HG03432 (cell line): ENCODE measurements at regions not wholly inside any gene's neighbourhood (a gene's known extent, or its start where the extent isn't known, plus 50 kb on each side); places are given as distances from the start of the nearest gene placed in this dataset.

Experiments used
- ATAC-seq: cut with Tn5 transposase; IDR thresholded peaks from one replicate; pipeline ENCODE4 v1.9.1; 2021; ENCODE audit warnings: mild to moderate bottlenecking, moderate library complexity; ENCODE audit not compliant: unreplicated experiment

- ATAC-seq, result no peak
Observed at GRCh38 chr1:96962751-96963211, 241.2 kb downstream of the PTBP2 start.

GRCh38 chr1:96964761-96965160 is 243.2 kb downstream of the PTBP2 start:
- no peak for ATAC-seq

GRCh38 chr1:96966536-96967138 is 245.1 kb downstream of the PTBP2 start:
- peak; percentile 94 for ATAC-seq

GRCh38 chr1:96967311-96967710 is 245.7 kb downstream of the PTBP2 start:
- ATAC-seq, result no peak

- no peak for ATAC-seq
Observed at GRCh38 chr1:96968541-96968940, 247.0 kb downstream of the PTBP2 start.

GRCh38 chr1:96968983-96969382 is 247.4 kb downstream of the PTBP2 start:
- ATAC-seq, result no peak

- no peak for ATAC-seq
Observed at GRCh38 chr1:96969656-96970163, 248.1 kb downstream of the PTBP2 start.

GRCh38 chr1:96971439-96971838 is 249.9 kb downstream of the PTBP2 start:
- no peak for ATAC-seq

- ATAC-seq, result no peak
Observed at GRCh38 chr1:96971849-96972602, 250.4 kb downstream of the PTBP2 start.

- no peak for ATAC-seq
Observed at GRCh38 chr1:96973605-96974004, 252.0 kb downstream of the PTBP2 start.

- ATAC-seq, result no peak
Observed at GRCh38 chr1:96978444-96978843, 256.9 kb downstream of the PTBP2 start.

- ATAC-seq, result no peak
Observed at GRCh38 chr1:96978901-96979300, 257.3 kb downstream of the PTBP2 start.

- ATAC-seq, result no peak
Observed at GRCh38 chr1:96979304-96980268, 258.0 kb downstream of the PTBP2 start.

- ATAC-seq, result no peak
Observed at GRCh38 chr1:96980448-96980847, 258.9 kb downstream of the PTBP2 start.

GRCh38 chr1:96981181-96981580 is 259.6 kb downstream of the PTBP2 start:
- ATAC-seq, result no peak

- no peak for ATAC-seq
Observed at GRCh38 chr1:96982118-96982517, 260.5 kb downstream of the PTBP2 start.

- no peak for ATAC-seq
Observed at GRCh38 chr1:96983866-96984265, 262.3 kb downstream of the PTBP2 start.

GRCh38 chr1:96987186-96987703 is 265.7 kb downstream of the PTBP2 start:
- no peak for ATAC-seq

- ATAC-seq, result no peak
Observed at GRCh38 chr1:96989302-96989701, 267.7 kb downstream of the PTBP2 start.

GRCh38 chr1:96990136-96990535 is 268.6 kb downstream of the PTBP2 start:
- no peak for ATAC-seq

- no peak for ATAC-seq
Observed at GRCh38 chr1:96991261-96991660, 269.7 kb downstream of the PTBP2 start.
